SU-DHL-6 (cell line): ENCODE measurements at regions not wholly inside any gene's neighbourhood (a gene's known extent, or its start where the extent isn't known, plus 50 kb on each side); places are given as distances from the start of the nearest gene placed in this dataset.

ENCODE experiments used
- H2AFZ ChIP-seq: fragments of 200-600 bp; sonication (generic); 2 replicates; pipeline ENCODE4 v1.6.1; 2014; ENCODE audit warnings: low read depth, mild to moderate bottlenecking, moderate library complexity, mixed read lengths, antibody characterized with exemption, low read length; ENCODE audit not compliant: severe bottlenecking
- H3F3A ChIP-seq: fragments of 200-600 bp; shearing (Covaris generic); 2 replicates; pipeline ENCODE4 v1.6.0; 2016; ENCODE audit warnings: antibody characterized with exemption, mild to moderate bottlenecking; ENCODE audit not compliant: insufficient read depth
- H3K27ac ChIP-seq: fragments of 200-600 bp; sonication (generic); 2 replicates; pipeline ENCODE4 v1.5.1; 2016; ENCODE audit warnings: low read depth, mild to moderate bottlenecking, low read length, moderate library complexity, mixed read lengths
- H3K27me3 ChIP-seq: fragments of 200-600 bp; sonication (generic), shearing (Covaris generic); 2 replicates; pipeline ENCODE4 v1.6.0; 2014; ENCODE audit warnings: mild to moderate bottlenecking, low read length
- H3K36me3 ChIP-seq: fragments of 200-600 bp; sonication (generic); 2 replicates; pipeline ENCODE4 v1.6.1; 2014; ENCODE audit warnings: mild to moderate bottlenecking, low read length, mixed read lengths
- H3K4me2 ChIP-seq: fragments of 300-600, 200-600 bp; shearing (Covaris generic), sonication (generic); 2 replicates; pipeline ENCODE4 v1.6.0; 2014; ENCODE audit warnings: low read length, low read depth, mild to moderate bottlenecking; ENCODE audit not compliant: poor library complexity, severe bottlenecking
- H3K4me3 ChIP-seq: fragments of 200-600 bp; sonication (generic); 2 replicates; pipeline ENCODE4 v1.5.1; 2014; ENCODE audit warnings: antibody characterized with exemption, low read length, mild to moderate bottlenecking, mixed read lengths; ENCODE audit not compliant: insufficient read depth, poor library complexity, severe bottlenecking
- H3K79me2 ChIP-seq: fragments of 200-600 bp; sonication (generic); 2 replicates; pipeline ENCODE4 v1.6.1; 2014; ENCODE audit warnings: mild to moderate bottlenecking, low read length, moderate library complexity; ENCODE audit not compliant: insufficient read depth
- H3K9ac ChIP-seq: fragments of 200-600 bp; sonication (generic); 2 replicates; pipeline ENCODE4 v1.7.0; 2014; ENCODE audit warnings: mild to moderate bottlenecking, low read length
- H3K9me2 ChIP-seq: fragments of 200-600 bp; sonication (generic); replicated peaks from 2 replicates; pipeline ENCODE4 v1.6.1; 2014; ENCODE audit warnings: low read length; ENCODE audit not compliant: insufficient read depth
- H3K9me3 ChIP-seq: fragments of 200-600 bp; sonication (generic); 2 replicates; pipeline ENCODE4 v1.6.1; 2014; ENCODE audit warnings: low read length, mixed read lengths; ENCODE audit not compliant: insufficient read depth
- H4K20me1 ChIP-seq: fragments of 200-600 bp; sonication (generic); 2 replicates; pipeline ENCODE4 v1.6.1; 2014; ENCODE audit warnings: low read depth, mild to moderate bottlenecking, antibody characterized with exemption, low read length, moderate library complexity, mixed read lengths
- EZH2phosphoT487 ChIP-seq: fragments of 200-600 bp; sonication (generic), shearing (Covaris generic); conservative IDR thresholded peaks from 2 replicates; pipeline ENCODE4 v1.6.1; 2018; ENCODE audit warnings: mild to moderate bottlenecking, antibody characterized with exemption, low read length, moderate library complexity, mixed read lengths
- TF ChIP-seq, protein P1 (sequence below): fragments of 200-600 bp; sonication (generic); IDR thresholded peaks from one replicate; pipeline ENCODE4 v1.5.1; 2017; ENCODE audit warnings: antibody characterized with exemption, mild to moderate bottlenecking, low read length, moderate library complexity; ENCODE audit not compliant: insufficient read depth, poor library complexity, severe bottlenecking

- TF ChIP-seq EZH2phosphoT487: no peak
- TF ChIP-seq, protein P1, sequence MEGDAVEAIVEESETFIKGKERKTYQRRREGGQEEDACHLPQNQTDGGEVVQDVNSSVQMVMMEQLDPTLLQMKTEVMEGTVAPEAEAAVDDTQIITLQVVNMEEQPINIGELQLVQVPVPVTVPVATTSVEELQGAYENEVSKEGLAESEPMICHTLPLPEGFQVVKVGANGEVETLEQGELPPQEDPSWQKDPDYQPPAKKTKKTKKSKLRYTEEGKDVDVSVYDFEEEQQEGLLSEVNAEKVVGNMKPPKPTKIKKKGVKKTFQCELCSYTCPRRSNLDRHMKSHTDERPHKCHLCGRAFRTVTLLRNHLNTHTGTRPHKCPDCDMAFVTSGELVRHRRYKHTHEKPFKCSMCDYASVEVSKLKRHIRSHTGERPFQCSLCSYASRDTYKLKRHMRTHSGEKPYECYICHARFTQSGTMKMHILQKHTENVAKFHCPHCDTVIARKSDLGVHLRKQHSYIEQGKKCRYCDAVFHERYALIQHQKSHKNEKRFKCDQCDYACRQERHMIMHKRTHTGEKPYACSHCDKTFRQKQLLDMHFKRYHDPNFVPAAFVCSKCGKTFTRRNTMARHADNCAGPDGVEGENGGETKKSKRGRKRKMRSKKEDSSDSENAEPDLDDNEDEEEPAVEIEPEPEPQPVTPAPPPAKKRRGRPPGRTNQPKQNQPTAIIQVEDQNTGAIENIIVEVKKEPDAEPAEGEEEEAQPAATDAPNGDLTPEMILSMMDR: no peak
- Histone ChIP-seq H3K27ac (no peak overlapping the region), H3K36me3 (no peaks in the 10 kb centered on the region), H3K9me2 (no peaks in the 10 kb centered on the region), H3K27me3 (no peaks in the 10 kb centered on the region), H3K79me2 (no peaks in the 10 kb centered on the region), H3K9me3 (no peaks in the 10 kb centered on the region), H3K4me3 (no peak overlapping the region), H3K9ac (no peak overlapping the region), H4K20me1 (no peaks in the 10 kb centered on the region), H3F3A (no peaks in the 10 kb centered on the region), H2AFZ (no peak overlapping the region), H3K4me2 (no peak overlapping the region)
These were observed 101.1 kb upstream of the DAP start for GRCh38 chr5:10862085-10862484.

GRCh38 chr5:10861423-10861790, 100.4 kb upstream of the DAP start:
- H3K9me2 ChIP-seq: no peaks in the 10 kb centered on the region
- no peaks in the 10 kb centered on the region for H3K79me2 ChIP-seq
- H2AFZ ChIP-seq: no peak overlapping the region
- no peaks in the 10 kb centered on the region for H4K20me1 ChIP-seq
- no peak overlapping the region for H3K9ac ChIP-seq
- H3K9me3 ChIP-seq: no peaks in the 10 kb centered on the region
- no peaks in the 10 kb centered on the region for H3F3A ChIP-seq
- no peaks in the 10 kb centered on the region for H3K36me3 ChIP-seq
- H3K4me3 ChIP-seq: no peak overlapping the region
- no peak overlapping the region for H3K4me2 ChIP-seq
- no peak overlapping the region for H3K27ac ChIP-seq
- H3K27me3 ChIP-seq: no peaks in the 10 kb centered on the region
- no peak for TF ChIP-seq EZH2phosphoT487
- TF ChIP-seq, protein P1: no peak

DNA sequence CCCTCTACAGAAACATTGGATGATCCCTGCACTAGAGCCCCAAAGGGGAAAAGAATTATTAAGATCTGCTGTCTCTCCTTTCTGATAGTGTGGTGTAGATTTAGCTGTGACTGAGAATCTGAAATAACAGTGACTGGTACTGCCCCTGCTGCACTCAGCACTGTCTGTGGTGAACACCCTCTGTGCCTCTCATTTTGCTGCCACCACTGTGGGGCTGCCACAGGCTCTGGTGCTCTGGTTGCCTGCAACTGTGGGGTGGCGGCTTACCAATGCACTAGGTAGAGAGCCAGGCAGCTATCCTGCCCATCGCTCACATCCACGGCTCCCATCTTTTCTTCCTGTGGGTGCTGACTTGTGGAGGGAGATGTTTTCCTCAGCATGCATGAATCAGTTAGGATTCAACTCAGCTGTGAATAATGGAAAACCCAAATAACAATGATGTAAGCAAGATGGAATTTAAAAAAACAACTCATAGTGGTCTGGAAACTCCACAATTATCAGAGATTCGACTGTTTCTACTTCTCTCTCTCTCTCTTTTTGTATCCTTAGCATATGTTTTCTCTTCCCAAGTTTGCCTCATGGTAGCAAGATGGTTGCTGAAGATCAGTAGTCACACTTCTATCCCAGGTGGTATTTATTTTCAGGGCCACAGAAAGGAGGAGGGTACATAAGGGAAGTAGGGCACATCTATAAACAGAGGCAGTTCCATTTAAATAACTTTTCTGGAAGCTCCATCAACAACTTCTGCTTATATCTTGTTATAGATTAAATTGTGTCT, 99.8 kb upstream of the DAP start:
- no peaks in the 10 kb centered on the region for H3K9me2 ChIP-seq
- no peaks in the 10 kb centered on the region for H3K79me2 ChIP-seq
- H3K27me3 ChIP-seq: no peaks in the 10 kb centered on the region

More for the DNA sequence above, 99.8 kb upstream of the DAP start:
- H3K9ac ChIP-seq: no peak overlapping the region
- no peaks in the 10 kb centered on the region for H3K36me3 ChIP-seq
- no peak overlapping the region for H3K4me3 ChIP-seq
- no peaks in the 10 kb centered on the region for H4K20me1 ChIP-seq
- no peak for TF ChIP-seq EZH2phosphoT487
- TF ChIP-seq, protein P1: no peak
- H3K27ac ChIP-seq: no peak overlapping the region
- no peaks in the 10 kb centered on the region for H3K9me3 ChIP-seq
- no peaks in the 10 kb centered on the region for H3F3A ChIP-seq
- H2AFZ ChIP-seq: no peak overlapping the region
- no peak overlapping the region for H3K4me2 ChIP-seq
